WTC11 (cell line): ENCODE measurements at regions not wholly inside any gene's neighbourhood (a gene's known extent, or its start where the extent isn't known, plus 50 kb on each side); places are given as distances from the start of the nearest gene placed in this dataset.

Source experiments
- ATAC-seq: fragments of 200-7000 bp; cut with Tn5 transposase; 2 replicates; pipeline ENCODE4 v1.10.0; 2021; ENCODE audit warnings: mild to moderate bottlenecking, moderate library complexity
- CTCF ChIA-PET: fragments of 300-600 bp; sonication (Branson Sonifier 250); formaldehyde crosslinking; loops from one replicate; lab custom pipeline; 2021; ENCODE audit warnings: antibody characterized with exemption; lab: Charles Lee
- POLR2A ChIA-PET: fragments of 350-600 bp; sonication (Branson Sonifier 250); formaldehyde crosslinking; loops from one replicate; lab custom pipeline; 2021; ENCODE audit warnings: antibody characterized with exemption; lab: Charles Lee
- DNase-seq: peaks from one replicate; pipeline ENCODE4 v3.0.0; 2021; ENCODE audit warnings: low spot score
- H3K27ac Mint-ChIP-seq: 2 replicates; pipeline ENCODE4 v1.8.0; 2021; ENCODE audit warnings: mixed read lengths
- H3K27me3 Mint-ChIP-seq: 2 replicates; pipeline ENCODE4 v1.8.0; 2021; ENCODE audit warnings: low read depth, mild to moderate bottlenecking, moderate library complexity, mixed read lengths
- H3K36me3 Mint-ChIP-seq: 2 replicates; pipeline ENCODE4 v1.8.0; 2021; ENCODE audit warnings: mixed read lengths
- H3K4me1 Mint-ChIP-seq: 2 replicates; pipeline ENCODE4 v1.8.0; 2022; ENCODE audit warnings: mixed read lengths
- H3K4me3 Mint-ChIP-seq: 2 replicates; pipeline ENCODE4 v1.8.0; 2021; ENCODE audit warnings: mild to moderate bottlenecking, moderate library complexity, mixed read lengths
- H3K9me3 Mint-ChIP-seq: 2 replicates; pipeline ENCODE4 v1.8.0; 2021; ENCODE audit warnings: mixed read lengths
- ATF3 ChIP-seq: sonication (generic); formaldehyde crosslinking; conservative IDR thresholded peaks from 2 replicates; pipeline ENCODE4 v1.8.1; 2022; ENCODE audit warnings: mild to moderate bottlenecking, missing genetic modification reagents
- EMX1 ChIP-seq: fragments of 250-450 bp; sonication (Bioruptor Pico); IDR thresholded peaks from 2 replicates; pipeline ENCODE4 v1.8.0; 2021; ENCODE audit warnings: mild to moderate bottlenecking
- ERG ChIP-seq: fragments of 250-450 bp; sonication (Bioruptor Pico); IDR thresholded peaks from 2 replicates; pipeline ENCODE4 v1.8.0; 2021; ENCODE audit warnings: mild to moderate bottlenecking
- FOXJ3 ChIP-seq: sonication (generic); formaldehyde crosslinking; IDR thresholded peaks from 2 replicates; pipeline ENCODE4 v1.9.0; 2021; ENCODE audit warnings: missing genetic modification reagents, mild to moderate bottlenecking, borderline replicate concordance
- GTF2I ChIP-seq: fragments of 250-450 bp; sonication (Bioruptor Pico); conservative IDR thresholded peaks from 2 replicates; pipeline ENCODE4 v1.4.0; 2021; ENCODE audit warnings: mild to moderate bottlenecking
- JAZF1 ChIP-seq: fragments of 250-450 bp; sonication (Bioruptor Pico); IDR thresholded peaks from 2 replicates; pipeline ENCODE4 v1.9.0; 2021; ENCODE audit warnings: moderate library complexity, mild to moderate bottlenecking, inconsistent platforms
- MLX ChIP-seq: sonication (generic); formaldehyde crosslinking; IDR thresholded peaks from 2 replicates; pipeline ENCODE4 v1.8.1; 2023; ENCODE audit warnings: mild to moderate bottlenecking, missing genetic modification reagents, moderate library complexity
- MXD4 ChIP-seq: fragments of 250-450 bp; sonication (Bioruptor Pico); IDR thresholded peaks from 2 replicates; pipeline ENCODE4 v1.8.0; 2021; ENCODE audit warnings: mild to moderate bottlenecking, moderate library complexity, borderline replicate concordance
- SP1 ChIP-seq: sonication (generic); formaldehyde crosslinking; conservative IDR thresholded peaks from 2 replicates; pipeline ENCODE4 v1.8.1; 2022; ENCODE audit warnings: missing genetic modification reagents
- TEAD4 ChIP-seq: sonication (generic); formaldehyde crosslinking; IDR thresholded peaks from 2 replicates; pipeline ENCODE4 v1.8.0; 2022; ENCODE audit warnings: mild to moderate bottlenecking, missing genetic modification reagents
- ZBTB43 ChIP-seq: sonication (generic); formaldehyde crosslinking; IDR thresholded peaks from 2 replicates; pipeline ENCODE4 v1.8.1; 2023; ENCODE audit warnings: mild to moderate bottlenecking, missing genetic modification reagents
- ZNF263 ChIP-seq: sonication (generic); formaldehyde crosslinking; IDR thresholded peaks from 2 replicates; pipeline ENCODE4 v1.8.1; 2022; ENCODE audit warnings: low read depth, mild to moderate bottlenecking, moderate library complexity, missing genetic modification reagents
- ZNF396 ChIP-seq: fragments of 250-450 bp; sonication (Bioruptor Pico); IDR thresholded peaks from 2 replicates; pipeline ENCODE4 v1.8.0; 2021; ENCODE audit warnings: mild to moderate bottlenecking, moderate library complexity, borderline replicate concordance
- TF ChIP-seq, protein P1 (sequence below): sonication (generic); formaldehyde crosslinking; IDR thresholded peaks from 2 replicates; pipeline ENCODE4 v1.8.0; 2022; ENCODE audit warnings: mild to moderate bottlenecking, missing genetic modification reagents
- TF ChIP-seq, protein P2 (sequence below): sonication (generic); formaldehyde crosslinking; IDR thresholded peaks from 2 replicates; pipeline ENCODE4 v1.8.1; 2023; ENCODE audit warnings: mild to moderate bottlenecking, missing genetic modification reagents, borderline replicate concordance
- TF ChIP-seq, protein P3 (sequence below): sonication (generic); formaldehyde crosslinking; IDR thresholded peaks from 2 replicates; pipeline ENCODE4 v1.8.0; 2022; ENCODE audit warnings: mild to moderate bottlenecking, missing genetic modification reagents
- TF ChIP-seq, protein P4 (sequence below): fragments of 200-600 bp; IDR thresholded peaks from 2 replicates; pipeline ENCODE4 v1.8.0; 2022; ENCODE audit warnings: antibody characterized with exemption

DNA sequence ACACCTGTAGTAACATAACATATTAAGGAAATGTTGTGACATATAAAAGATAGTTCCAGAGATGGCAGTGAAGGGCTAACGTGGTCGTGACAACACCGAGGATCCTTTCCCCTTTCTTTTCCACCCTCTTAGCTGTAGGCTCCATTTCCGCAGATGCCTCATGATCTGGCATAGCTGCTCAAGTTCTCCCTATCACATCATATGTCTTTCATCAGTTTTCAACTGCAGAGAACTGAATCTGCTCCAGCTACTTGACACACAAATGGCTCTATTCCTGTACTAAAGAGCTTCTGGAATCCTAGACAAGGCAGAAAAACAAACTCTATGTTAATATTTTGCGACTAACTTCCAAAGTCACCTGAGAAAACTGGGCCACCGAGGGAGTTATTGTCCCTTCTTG lies 275.0 kb upstream of the SLCO3A1 start:
- Mint-ChIP-seq H3K27ac (no peak overlapping the region), H3K36me3 (no peaks in the 10 kb centered on the region), H3K9me3 (peaks cover 3% of the 10 kb centered on the region; the same call in 1 of the 2 replicates), H3K4me3 (no peak overlapping the region), H3K27me3 (no peaks in the 10 kb centered on the region; the same call in 1 of the 2 replicates), H3K4me1 (no peaks in the 10 kb centered on the region)
- ChIA-PET POLR2A (no interaction called here), CTCF (no interaction called here)
- DNase-seq (no peak), ATAC-seq (no peak)
- TF ChIP-seq ERG (CRISPR knock-in tag): no peak
- TF ChIP-seq EMX1 (CRISPR knock-in tag): no peak
- TF ChIP-seq, protein P1, sequence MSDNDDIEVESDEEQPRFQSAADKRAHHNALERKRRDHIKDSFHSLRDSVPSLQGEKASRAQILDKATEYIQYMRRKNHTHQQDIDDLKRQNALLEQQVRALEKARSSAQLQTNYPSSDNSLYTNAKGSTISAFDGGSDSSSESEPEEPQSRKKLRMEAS (CRISPR knock-in tag): no peak
- no peak for TF ChIP-seq JAZF1 (CRISPR knock-in tag)
- TF ChIP-seq SP1: no peak
- TF ChIP-seq, protein P2, sequence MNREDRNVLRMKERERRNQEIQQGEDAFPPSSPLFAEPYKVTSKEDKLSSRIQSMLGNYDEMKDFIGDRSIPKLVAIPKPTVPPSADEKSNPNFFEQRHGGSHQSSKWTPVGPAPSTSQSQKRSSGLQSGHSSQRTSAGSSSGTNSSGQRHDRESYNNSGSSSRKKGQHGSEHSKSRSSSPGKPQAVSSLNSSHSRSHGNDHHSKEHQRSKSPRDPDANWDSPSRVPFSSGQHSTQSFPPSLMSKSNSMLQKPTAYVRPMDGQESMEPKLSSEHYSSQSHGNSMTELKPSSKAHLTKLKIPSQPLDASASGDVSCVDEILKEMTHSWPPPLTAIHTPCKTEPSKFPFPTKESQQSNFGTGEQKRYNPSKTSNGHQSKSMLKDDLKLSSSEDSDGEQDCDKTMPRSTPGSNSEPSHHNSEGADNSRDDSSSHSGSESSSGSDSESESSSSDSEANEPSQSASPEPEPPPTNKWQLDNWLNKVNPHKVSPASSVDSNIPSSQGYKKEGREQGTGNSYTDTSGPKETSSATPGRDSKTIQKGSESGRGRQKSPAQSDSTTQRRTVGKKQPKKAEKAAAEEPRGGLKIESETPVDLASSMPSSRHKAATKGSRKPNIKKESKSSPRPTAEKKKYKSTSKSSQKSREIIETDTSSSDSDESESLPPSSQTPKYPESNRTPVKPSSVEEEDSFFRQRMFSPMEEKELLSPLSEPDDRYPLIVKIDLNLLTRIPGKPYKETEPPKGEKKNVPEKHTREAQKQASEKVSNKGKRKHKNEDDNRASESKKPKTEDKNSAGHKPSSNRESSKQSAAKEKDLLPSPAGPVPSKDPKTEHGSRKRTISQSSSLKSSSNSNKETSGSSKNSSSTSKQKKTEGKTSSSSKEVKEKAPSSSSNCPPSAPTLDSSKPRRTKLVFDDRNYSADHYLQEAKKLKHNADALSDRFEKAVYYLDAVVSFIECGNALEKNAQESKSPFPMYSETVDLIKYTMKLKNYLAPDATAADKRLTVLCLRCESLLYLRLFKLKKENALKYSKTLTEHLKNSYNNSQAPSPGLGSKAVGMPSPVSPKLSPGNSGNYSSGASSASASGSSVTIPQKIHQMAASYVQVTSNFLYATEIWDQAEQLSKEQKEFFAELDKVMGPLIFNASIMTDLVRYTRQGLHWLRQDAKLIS (CRISPR knock-in tag): no peak
- TF ChIP-seq ZBTB43: no peak
- no peak for TF ChIP-seq MXD4 (CRISPR knock-in tag)
- TF ChIP-seq, protein P3, sequence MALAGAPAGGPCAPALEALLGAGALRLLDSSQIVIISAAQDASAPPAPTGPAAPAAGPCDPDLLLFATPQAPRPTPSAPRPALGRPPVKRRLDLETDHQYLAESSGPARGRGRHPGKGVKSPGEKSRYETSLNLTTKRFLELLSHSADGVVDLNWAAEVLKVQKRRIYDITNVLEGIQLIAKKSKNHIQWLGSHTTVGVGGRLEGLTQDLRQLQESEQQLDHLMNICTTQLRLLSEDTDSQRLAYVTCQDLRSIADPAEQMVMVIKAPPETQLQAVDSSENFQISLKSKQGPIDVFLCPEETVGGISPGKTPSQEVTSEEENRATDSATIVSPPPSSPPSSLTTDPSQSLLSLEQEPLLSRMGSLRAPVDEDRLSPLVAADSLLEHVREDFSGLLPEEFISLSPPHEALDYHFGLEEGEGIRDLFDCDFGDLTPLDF (CRISPR knock-in tag): no peak
- no peak for TF ChIP-seq MLX
- TF ChIP-seq FOXJ3 (CRISPR knock-in tag): no peak
- TF ChIP-seq ZNF396 (CRISPR knock-in tag): no peak
- no peak for TF ChIP-seq ATF3
- TF ChIP-seq GTF2I: no peak
- TF ChIP-seq TEAD4 (CRISPR knock-in tag): no peak
- TF ChIP-seq ZNF263 (CRISPR knock-in tag): no peak
- TF ChIP-seq, protein P4, sequence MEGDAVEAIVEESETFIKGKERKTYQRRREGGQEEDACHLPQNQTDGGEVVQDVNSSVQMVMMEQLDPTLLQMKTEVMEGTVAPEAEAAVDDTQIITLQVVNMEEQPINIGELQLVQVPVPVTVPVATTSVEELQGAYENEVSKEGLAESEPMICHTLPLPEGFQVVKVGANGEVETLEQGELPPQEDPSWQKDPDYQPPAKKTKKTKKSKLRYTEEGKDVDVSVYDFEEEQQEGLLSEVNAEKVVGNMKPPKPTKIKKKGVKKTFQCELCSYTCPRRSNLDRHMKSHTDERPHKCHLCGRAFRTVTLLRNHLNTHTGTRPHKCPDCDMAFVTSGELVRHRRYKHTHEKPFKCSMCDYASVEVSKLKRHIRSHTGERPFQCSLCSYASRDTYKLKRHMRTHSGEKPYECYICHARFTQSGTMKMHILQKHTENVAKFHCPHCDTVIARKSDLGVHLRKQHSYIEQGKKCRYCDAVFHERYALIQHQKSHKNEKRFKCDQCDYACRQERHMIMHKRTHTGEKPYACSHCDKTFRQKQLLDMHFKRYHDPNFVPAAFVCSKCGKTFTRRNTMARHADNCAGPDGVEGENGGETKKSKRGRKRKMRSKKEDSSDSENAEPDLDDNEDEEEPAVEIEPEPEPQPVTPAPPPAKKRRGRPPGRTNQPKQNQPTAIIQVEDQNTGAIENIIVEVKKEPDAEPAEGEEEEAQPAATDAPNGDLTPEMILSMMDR: no peak
